Hypothalamus (tissue), 51 donors: ENCODE measurements at regions not wholly inside any gene's neighbourhood (a gene's known extent, or its start where the extent isn't known, plus 50 kb on each side); places are given as distances from the start of the nearest gene placed in this dataset.

Experiments
- DNase-seq, 51 donors: peaks; one replicate each; lab custom pipeline; 2025; lab: John Stamatoyannopoulos, UW

- no peak for DNase-seq
These were observed 619.2 kb upstream of the SGCG start for GRCh38 chr13:22561581-22561980.

GRCh38 chr13:22562116-22562515, 618.7 kb upstream of the SGCG start:
- DNase-seq = no peak

DNA sequence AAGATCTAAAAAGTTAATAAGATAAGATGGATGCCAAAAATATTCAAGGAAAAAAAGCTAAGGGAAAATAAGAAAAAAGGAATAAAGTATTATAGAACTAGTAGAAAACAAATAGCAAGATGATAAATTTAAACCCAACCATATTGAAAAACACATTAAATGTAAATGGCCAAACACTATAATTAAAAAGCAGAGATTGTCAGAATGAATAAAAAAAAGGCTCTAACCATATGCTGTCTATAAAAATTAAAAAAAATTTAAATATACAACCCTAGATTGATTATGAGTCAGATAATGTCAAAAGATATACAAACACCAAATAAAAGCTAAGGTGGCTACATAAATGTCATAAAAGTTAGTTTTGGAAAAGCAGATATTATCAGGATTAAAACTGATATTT, 617.5 kb upstream of the SGCG start:
- DNase-seq = no peak

DNA sequence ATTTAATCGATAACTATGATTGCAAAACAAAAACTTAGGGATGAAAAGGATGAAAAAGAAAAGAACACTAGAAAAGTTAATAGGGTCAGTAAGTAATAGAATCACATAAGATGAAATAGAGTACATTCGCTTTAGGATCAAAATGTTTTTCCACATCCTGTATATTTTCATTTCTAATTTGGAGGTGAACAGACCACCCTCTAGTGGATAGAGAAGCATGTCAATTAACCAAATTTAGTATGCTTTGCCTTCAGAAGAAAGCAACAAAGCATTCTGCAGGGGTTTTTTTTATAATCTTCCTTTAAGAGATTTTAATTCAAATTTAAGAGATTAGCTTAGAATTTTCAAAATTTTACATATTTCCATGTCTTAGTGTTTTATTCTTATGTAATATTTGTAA, 611.0 kb upstream of the SGCG start:
- DNase-seq = no peak

DNA sequence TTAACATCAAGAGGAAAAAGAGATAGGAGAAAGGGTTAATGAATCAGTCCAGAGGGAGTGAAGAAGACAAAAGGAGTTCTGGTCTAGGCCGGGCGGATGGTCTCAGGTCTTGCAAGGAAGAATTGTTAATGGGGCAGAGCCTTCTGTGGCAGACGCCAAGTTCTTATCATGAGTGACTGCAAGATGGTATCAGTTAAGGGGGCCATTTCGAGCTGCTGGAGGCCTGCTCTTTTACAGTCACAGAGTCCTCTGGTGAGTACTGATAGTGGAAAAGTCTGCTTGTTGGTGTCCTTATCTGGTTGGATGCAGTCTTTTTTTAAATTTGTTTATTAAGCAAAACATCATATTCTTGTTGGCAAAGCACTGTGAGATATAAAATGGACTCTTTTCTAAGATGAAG, 590.9 kb upstream of the SGCG start:
- no peak for DNase-seq

DNA sequence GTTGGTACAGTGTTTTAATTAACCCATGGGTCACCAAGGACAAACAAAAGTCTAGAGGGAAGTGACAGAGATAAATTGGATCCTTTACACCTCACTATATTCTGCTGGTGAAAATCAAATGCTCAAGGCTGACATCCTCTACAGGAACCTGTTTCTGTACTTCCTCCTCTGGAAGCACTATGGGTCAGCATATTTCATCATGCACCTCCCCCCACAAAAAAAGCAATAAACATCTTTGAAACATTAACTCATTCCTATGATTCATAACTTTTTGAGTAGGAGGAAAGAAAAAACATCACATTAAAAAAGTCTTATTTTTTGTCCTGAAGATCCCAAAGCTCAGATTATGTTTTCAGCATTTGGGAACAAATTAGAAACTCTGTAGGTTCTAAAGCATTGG, 588.3 kb upstream of the SGCG start:
- DNase-seq = no peak

- DNase-seq = no peak
These were observed 586.7 kb upstream of the SGCG start for GRCh38 chr13:22594041-22594440.

GRCh38 chr13:22596171-22596863, 584.5 kb upstream of the SGCG start:
- no peak for DNase-seq

DNA sequence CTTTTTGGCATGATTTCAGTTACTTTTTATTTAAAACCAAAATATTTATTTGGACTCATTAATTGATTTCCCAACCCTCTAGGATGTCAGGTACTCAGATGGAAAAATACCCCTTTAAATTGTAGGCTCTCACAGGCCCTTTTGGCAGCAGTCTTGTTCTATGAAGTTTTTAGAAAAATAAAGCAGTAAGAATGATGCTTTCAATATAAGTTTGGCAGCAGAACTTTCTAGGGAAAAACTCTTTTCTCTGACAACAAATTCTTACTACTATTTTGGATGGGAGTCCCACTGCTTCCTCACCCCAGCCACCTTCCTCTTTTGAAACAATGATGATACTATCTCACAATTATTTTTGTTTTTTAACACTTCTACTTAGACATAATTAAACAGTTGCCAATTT, 581.6 kb upstream of the SGCG start:
- no peak for DNase-seq

GRCh38 chr13:22618002-22618401, 562.8 kb upstream of the SGCG start:
- DNase-seq = no peak

- no peak for DNase-seq
These were observed 555.1 kb upstream of the SGCG start for GRCh38 chr13:22625691-22626090.

DNA sequence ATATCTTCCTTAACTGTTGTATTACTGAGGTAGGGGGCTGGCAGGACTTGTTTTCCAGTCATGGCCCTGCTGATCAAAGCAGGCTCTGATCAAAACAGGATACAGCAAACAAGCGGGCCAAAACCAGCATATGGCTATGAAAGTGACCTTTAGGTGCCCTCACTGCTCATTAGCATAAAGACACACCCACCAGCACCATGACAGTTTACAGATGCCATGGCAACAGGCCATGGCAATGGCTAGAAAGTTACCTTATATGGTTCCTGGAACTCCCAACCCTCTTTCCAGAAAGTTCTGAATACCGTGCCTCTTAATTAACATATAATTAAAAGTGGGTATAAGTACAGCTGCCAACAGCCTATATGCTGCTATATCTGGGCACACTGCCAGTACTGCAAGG, 551.4 kb upstream of the SGCG start:
- no peak for DNase-seq

- no peak for DNase-seq
These were observed 538.7 kb upstream of the SGCG start for GRCh38 chr13:22642088-22642487.

GRCh38 chr13:22644941-22645340, 535.8 kb upstream of the SGCG start:
- DNase-seq = peak in 1 of 51 donors; percentile 1

DNA sequence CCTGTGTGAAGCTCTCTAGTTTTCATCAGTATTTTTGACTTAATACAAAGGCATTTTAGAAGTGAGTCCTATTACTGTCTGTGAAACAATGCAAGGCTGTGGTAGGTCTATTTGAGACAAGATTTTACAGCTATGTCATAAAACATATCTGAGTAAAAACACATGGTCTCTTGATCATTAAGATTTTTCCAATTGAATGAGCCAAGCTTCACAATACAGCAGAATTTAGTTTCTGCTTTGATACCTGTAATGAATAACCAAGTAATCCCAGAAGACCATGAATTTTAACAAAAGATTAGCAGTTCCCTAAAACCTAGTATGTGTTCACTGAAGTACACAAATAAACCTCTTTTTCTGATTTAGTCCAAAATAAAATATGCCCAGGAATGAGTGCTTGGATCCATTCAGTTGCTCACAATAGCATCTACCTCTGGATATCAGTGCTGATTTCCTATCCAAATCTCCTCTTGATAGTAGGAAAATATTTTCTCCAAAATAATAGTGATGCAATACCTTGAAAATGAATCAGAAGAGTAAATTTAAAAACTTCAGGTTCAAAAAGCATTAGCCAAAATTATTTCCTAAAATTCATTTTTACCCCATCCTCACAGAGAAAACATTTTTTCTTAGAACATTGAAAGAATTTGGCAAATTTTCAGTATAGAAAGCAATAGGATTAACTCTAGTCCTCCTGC, 533.5 kb upstream of the SGCG start:
- no peak for DNase-seq

DNA sequence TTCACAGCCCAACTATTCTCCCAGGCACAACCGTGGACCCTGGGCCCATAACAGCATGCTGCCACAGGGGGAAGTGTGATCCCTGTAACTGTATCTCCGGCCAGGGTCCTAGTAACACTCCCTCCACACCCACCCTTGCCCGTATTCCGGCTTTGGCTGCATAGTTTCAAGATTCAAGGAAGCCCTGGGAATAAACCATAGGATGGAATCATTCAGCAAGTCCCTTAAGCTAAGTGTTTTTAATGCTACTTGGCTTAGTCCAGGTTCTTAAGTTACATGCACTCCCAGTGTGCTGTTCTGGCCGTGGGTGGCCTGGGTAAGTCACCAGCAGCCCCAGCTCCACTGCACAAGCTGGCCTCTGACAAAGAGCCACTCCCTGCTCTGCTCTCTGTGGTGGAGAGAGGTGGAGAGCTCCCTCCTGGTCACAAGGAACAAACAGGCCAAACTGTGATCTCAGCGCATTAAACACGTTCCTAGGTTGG, 532.4 kb upstream of the SGCG start:
- no peak for DNase-seq

DNA sequence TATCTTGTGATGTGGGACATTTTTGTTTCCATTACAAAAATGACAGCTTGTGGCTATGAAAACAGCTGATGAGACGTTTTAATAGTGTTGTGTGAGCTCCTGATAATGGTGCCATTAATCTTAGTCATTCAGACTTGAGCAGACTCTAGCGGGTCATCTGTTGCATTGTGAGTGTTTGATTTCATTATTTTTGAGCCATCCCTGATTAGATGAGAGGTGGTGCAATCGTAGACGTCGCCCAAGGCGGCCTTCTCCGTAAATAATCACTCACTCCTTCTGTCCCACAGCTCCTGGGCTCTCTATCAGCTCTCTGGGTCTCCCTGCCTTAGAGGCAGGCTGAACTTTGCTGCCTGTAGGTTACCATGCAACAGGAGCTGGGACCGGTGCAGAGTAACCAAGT, 528.0 kb upstream of the SGCG start:
- no peak for DNase-seq

GRCh38 chr13:22653866-22654265, 526.9 kb upstream of the SGCG start:
- no peak for DNase-seq

GRCh38 chr13:22655106-22655852, 525.5 kb upstream of the SGCG start:
- DNase-seq = no peak

DNA sequence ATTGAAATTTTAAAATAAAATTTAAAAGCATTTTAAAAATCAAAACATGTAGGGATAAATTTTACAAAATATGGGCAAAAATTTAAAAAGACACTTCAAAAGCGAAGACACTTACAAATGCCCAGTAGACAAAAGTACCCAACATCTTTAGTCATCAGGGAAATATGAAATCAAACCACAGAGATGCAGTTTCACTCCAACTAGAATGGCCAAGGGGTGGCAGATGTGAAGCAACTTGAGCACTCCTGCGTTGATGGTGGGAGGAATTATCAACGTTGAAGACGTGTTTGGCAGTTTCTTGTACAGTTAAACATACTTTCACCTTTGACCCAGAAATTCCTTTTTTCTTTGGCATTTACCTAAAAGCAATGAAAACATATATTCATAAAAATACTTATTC, 518.0 kb upstream of the SGCG start:
- DNase-seq = no peak

- DNase-seq = no peak
These were observed 515.3 kb upstream of the SGCG start for GRCh38 chr13:22665506-22665905.

DNA sequence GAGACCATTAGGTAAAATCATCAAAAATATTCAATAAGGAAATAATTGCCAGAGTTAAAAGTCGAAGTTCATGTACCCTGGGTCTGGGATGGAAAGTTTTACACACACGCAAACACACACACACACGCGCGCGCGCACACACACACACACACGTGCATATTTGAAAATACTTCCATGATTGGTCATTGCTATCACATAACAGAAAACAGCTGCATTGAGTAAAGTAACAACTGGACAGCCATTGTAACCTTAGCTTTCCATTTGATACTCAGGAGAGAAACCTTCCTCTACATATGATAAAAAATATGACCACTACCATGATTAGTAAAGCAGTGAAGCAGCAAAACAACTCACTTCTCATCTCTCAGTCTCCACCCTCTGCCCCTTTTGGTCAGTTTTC, 490.0 kb upstream of the SGCG start:
- no peak for DNase-seq
